Pancreas (tissue), 10 donors: ENCODE measurements at regions not wholly inside any gene's neighbourhood (a gene's known extent, or its start where the extent isn't known, plus 50 kb on each side); places are given as distances from the start of the nearest gene placed in this dataset.

ENCODE experiments used
- ATAC-seq, 4 donors: fragments of 200-7000 bp; cut with Tn5 transposase; one replicate each; pipeline versions ENCODE4 v1.8.0 to v1.9.1; 2020; ENCODE audit warnings: mild to moderate bottlenecking in 4 of 4, moderate library complexity in 4 of 4
- DNase-seq, 6 donors: peaks; one replicate each; pipeline ENCODE4 v3.0.0-alpha.2; 2020
- FAIRE-seq: peaks from 2 replicates; lab custom pipeline; 2012; peaks lifted over from hg19 to GRCh38; lab: Jason Lieb, UNC
- H3K27ac ChIP-seq, 4 donors: fragments of 200-600 bp; sonication (generic); 1 replicate in 3 of 4; 2 replicates in 1 of 4; pipeline versions ENCODE4 v1.5.0 to v1.8.0; 2020
- H3K27me3 ChIP-seq, 4 donors: fragments of 200-600 bp; one replicate each; pipeline ENCODE4 v1.8.0; 2021
- H3K36me3 ChIP-seq, 3 donors: fragments of 200-600 bp; sonication (generic) in 1 of 3; one replicate each; pipeline versions ENCODE4 v1.5.0 to v1.8.0; 2020 to 2021
- H3K4me1 ChIP-seq, 3 donors: fragments of 200-600 bp; one replicate each; pipeline ENCODE4 v1.8.0; 2021
- H3K4me3 ChIP-seq, 4 donors: fragments of 200-600 bp; sonication (generic) in 2 of 4; one replicate each; pipeline versions ENCODE4 v1.5.0 to v1.8.0; 2020 to 2021
- H3K9me3 ChIP-seq, 4 donors: fragments of 200-600 bp; one replicate each; pipeline ENCODE4 v1.8.0; 2021
- CTCF ChIP-seq, 4 donors: fragments of 200-600 bp; sonication (generic) in 3 of 4; IDR thresholded peaks; one replicate each; pipeline versions ENCODE4 v1.5.0 to v1.8.0; 2021; ENCODE audit warnings: antibody characterized with exemption in 4 of 4
- WGBS, 2 donors: extraction: QIAGEN DNeasy Blood & Tissue Kit; methylation state at CpG; one replicate each; pipeline ENCODE4 v1.1.7; 2013; 5-methylcytosine and 5-hydroxymethylcytosine counted together
- intact Hi-C, 3 donors: fragments of 100-400 bp; cut with DNase I; formaldehyde crosslinking; loops; one replicate each; pipeline versions ENCODE4 v1.11.1 to v1.14.2; 2022
- donor health status: healthy with polysubstance abuse.
- donor health status: DM: no; HTN: no; CAD: no; lungs with moderate emphysema.
- donor health status: DM: no; HTN: no; CAD: no.
- donor health status: control.
- donor health status: control.
- donor health status: Bipolar disorder and iron deficiency.
- donor health status: DM: yes; HTN: yes; CAD: no.
- donor health status: DM: no; HTN: no; CAD: no.
- donor health status: DM: no; HTN: no; CAD: no.
- donor health status: DM: yes; HTN: yes; CAD: no.

GRCh38 chr6:44727651-44728630 lies 340.4 kb downstream of the CDC5L start:
- TF ChIP-seq CTCF (IDR thresholded peaks at IDR 0.05): no peak
- no peak for ATAC-seq
- no peak for FAIRE-seq
- Histone ChIP-seq H3K36me3 (no peaks in the 10 kb centered on the region), H3K27me3 (no peaks in the 10 kb centered on the region), H3K4me3 (no peak overlapping the region), H3K4me1 (no peaks in the 10 kb centered on the region), H3K27ac (no peak overlapping the region), H3K9me3 (no peaks in the 10 kb centered on the region)
- no peak for DNase-seq
- intact Hi-C loops: no loop called here
- 80 to 83% methylated on average over 44 of the region's 44 CpGs for WGBS, 2 donors

DNA sequence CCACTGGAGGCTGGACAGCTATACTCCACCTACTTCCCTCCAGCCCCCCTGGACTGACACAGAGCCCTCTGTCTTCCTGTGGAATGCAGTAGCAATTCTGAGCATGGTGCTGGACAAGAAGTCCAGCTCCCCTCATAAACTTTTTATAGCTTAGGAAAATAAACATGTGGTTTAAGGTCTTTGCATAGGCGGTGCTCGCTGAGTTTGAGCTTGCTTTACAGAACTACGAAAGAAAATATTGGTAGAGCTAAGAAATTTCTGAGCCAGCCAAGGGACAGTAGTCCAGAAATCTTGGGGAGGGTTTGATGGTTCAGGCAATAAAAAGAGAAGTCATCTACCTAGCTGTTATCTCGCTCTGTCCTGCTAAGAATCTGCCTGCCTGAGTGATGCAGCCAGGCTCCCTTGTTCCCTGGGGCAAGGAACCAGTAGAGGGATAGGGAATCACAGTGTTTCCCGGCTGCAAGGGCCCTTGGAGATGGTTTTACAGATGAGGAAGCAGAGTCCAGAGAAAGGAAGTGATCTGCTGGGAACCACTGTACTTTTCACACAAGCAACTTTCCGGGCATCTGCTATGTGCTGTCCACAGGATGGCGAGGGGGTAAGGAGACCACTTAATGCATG lies 343.4 kb downstream of the CDC5L start:
- TF ChIP-seq CTCF (IDR thresholded peaks at IDR 0.05): no peak

GRCh38 chr6:44731485-44732095 lies 344.1 kb downstream of the CDC5L start:
- no peak overlapping the region for H3K4me3 ChIP-seq
- no peaks in the 10 kb centered on the region for H3K27me3 ChIP-seq
- no peak overlapping the region for H3K27ac ChIP-seq
- intact Hi-C loops: no loop called here
- no peak for TF ChIP-seq CTCF (IDR thresholded peaks at IDR 0.05)
- no peaks in the 10 kb centered on the region for H3K9me3 ChIP-seq
- FAIRE-seq (no peak), DNase-seq (no peak), ATAC-seq (no peak)
- whole genome bisulfite sequencing, 2 donors: 75 to 87% methylated on average over 6 of the region's 6 CpGs
- H3K4me1 ChIP-seq: no peaks in the 10 kb centered on the region
- H3K36me3 ChIP-seq: no peaks in the 10 kb centered on the region

More for the DNA sequence above, 343.4 kb downstream of the CDC5L start:
- Histone ChIP-seq H3K4me1 (no peaks in the 10 kb centered on the region), H3K9me3 (no peaks in the 10 kb centered on the region), H3K27ac (no peak overlapping the region), H3K27me3 (no peaks in the 10 kb centered on the region), H3K4me3 (no peak overlapping the region), H3K36me3 (no peaks in the 10 kb centered on the region)
- intact Hi-C loops: no loop called here
- WGBS, 2 donors: 62 to 65% methylated on average over 7 of the region's 7 CpGs
- DNase-seq (no peak), FAIRE-seq (no peak), ATAC-seq (no peak)

DNA sequence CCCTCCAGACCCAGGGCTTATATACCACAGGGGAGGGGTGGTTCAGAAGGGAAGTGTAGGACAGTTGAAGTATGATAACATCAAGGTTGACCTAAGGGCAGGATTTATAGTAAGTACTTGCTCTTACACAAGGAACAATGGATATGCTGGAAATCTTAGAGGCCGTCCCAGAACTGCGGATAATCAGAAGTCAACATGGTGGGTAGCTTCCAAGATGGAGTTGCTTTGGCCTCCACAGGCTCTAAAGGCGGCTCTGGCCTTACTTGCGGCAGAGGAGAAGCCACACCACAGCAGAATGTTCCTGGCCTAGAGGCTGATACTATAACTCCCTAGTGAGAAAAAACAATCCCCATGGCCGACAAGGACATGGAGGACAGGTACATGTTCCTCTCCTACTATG lies 344.7 kb downstream of the CDC5L start:
- no peak for FAIRE-seq
- H3K27ac ChIP-seq: no peak overlapping the region
- TF ChIP-seq CTCF (IDR thresholded peaks at IDR 0.05): no peak
- WGBS, 2 donors: 87 to 98% methylated on average over 5 of the region's 5 CpGs
- intact Hi-C loops: no loop called here
- no peaks in the 10 kb centered on the region for H3K9me3 ChIP-seq
- no peak overlapping the region for H3K4me3 ChIP-seq
- no peak for ATAC-seq
- H3K4me1 ChIP-seq: no peaks in the 10 kb centered on the region
- no peaks in the 10 kb centered on the region for H3K27me3 ChIP-seq
- H3K36me3 ChIP-seq: no peaks in the 10 kb centered on the region
- DNase-seq: no peak
